ENCODE measurements at regions not wholly inside any gene's neighbourhood (a gene's known extent, or its start where the extent isn't known, plus 50 kb on each side); places are given as distances from the start of the nearest gene placed in this dataset.

DNA sequence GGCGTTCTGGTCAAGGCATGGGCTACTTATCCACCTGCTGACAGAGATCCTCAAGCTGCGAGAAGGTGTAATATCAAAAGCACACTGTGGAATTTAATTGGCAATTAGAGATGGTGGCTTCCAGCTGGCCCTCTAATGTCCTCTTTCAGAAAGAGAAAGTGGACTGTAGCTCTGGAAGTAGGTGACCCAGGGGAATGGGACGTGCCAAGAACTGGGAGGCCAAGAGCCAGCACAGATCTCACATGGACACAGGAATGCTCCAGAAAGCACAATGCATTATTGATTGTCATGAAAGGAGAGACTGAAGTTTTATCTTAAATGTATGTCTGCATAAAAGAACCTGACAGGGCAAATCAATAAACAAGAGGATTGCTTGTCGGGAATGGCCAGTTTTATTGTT, 198.6 kb upstream of the CDH4 start:
- peaks cover 6% of the 10 kb centered on the region for H3K27me3 ChIP-seq (ENCODE audit: low read depth)
- no peaks in the 10 kb centered on the region for H3K36me3 ChIP-seq
- intact Hi-C loops (cut with DNase I), result no loop called here
- ATAC-seq (no peak), DNase-seq (no peak)
- no peaks in the 10 kb centered on the region for H3K4me1 ChIP-seq
- no peak overlapping the region for H3K27ac ChIP-seq
- TF ChIP-seq, protein P1, sequence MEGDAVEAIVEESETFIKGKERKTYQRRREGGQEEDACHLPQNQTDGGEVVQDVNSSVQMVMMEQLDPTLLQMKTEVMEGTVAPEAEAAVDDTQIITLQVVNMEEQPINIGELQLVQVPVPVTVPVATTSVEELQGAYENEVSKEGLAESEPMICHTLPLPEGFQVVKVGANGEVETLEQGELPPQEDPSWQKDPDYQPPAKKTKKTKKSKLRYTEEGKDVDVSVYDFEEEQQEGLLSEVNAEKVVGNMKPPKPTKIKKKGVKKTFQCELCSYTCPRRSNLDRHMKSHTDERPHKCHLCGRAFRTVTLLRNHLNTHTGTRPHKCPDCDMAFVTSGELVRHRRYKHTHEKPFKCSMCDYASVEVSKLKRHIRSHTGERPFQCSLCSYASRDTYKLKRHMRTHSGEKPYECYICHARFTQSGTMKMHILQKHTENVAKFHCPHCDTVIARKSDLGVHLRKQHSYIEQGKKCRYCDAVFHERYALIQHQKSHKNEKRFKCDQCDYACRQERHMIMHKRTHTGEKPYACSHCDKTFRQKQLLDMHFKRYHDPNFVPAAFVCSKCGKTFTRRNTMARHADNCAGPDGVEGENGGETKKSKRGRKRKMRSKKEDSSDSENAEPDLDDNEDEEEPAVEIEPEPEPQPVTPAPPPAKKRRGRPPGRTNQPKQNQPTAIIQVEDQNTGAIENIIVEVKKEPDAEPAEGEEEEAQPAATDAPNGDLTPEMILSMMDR (IDR thresholded peaks at IDR 0.05), result no peak
- H3K4me3 ChIP-seq, result no peak overlapping the region
- H3K9me3 ChIP-seq, result no peaks in the 10 kb centered on the region

DNA sequence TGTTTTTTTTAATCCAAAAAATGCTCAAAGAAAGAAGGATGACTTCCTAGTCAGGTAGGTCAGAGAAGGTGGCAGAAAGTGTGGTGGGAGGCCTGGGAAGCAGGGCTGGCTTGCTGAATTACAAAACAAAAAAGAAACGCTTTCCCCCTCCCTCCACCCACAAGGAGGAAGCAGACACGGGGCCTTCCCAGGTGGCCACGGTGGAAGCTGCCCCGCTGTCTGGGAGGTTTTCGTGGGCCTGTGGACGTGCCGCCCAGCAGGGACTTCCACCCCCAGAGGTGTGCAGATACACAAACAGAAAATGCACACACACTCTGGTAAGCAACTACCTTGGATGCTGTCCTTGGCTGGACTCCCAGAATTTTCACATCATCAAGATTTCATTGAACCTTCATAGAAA, 198.2 kb upstream of the CDH4 start:
- no peak for DNase-seq
- Histone ChIP-seq H3K4me1 (no peaks in the 10 kb centered on the region), H3K4me3 (no peak overlapping the region), H3K36me3 (no peaks in the 10 kb centered on the region), H3K27me3 (ENCODE audit: low read depth) (peaks cover 6% of the 10 kb centered on the region), H3K9me3 (no peaks in the 10 kb centered on the region), H3K27ac (no peak overlapping the region)
- intact Hi-C loops (cut with DNase I), result no loop called here
- TF ChIP-seq, protein P1 (IDR thresholded peaks at IDR 0.05), result no peak
- no peak for ATAC-seq

DNA sequence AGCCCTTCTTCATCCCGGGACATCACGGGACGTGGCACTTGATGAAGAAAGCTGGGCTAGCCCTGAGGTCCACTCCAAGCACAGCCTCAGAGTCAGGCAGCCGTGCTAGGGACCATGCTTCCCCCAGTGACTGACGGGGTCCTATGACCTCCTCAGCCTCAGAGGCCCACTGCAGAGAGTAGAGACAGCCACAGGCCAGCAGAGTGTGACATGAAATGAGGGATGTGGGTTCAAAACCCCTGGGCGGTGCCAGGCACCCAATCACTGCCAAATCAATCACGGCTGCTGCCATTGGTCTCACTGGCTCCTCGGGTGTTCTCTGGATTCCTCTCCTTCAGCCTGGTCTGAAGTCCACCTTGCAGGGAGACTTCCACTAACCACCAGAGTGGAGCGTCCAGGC, 197.7 kb upstream of the CDH4 start:
- H3K4me1 ChIP-seq, result no peaks in the 10 kb centered on the region
- H3K27ac ChIP-seq, result no peak overlapping the region
- no peak for ATAC-seq
- TF ChIP-seq, protein P1 (IDR thresholded peaks at IDR 0.05), result no peak
- intact Hi-C loops (cut with DNase I), result no loop called here
- no peaks in the 10 kb centered on the region for H3K9me3 ChIP-seq
- no peak overlapping the region for H3K4me3 ChIP-seq
- DNase-seq, result no peak
- peaks cover 6% of the 10 kb centered on the region for H3K27me3 ChIP-seq (ENCODE audit: low read depth)
- H3K36me3 ChIP-seq, result no peaks in the 10 kb centered on the region

DNA sequence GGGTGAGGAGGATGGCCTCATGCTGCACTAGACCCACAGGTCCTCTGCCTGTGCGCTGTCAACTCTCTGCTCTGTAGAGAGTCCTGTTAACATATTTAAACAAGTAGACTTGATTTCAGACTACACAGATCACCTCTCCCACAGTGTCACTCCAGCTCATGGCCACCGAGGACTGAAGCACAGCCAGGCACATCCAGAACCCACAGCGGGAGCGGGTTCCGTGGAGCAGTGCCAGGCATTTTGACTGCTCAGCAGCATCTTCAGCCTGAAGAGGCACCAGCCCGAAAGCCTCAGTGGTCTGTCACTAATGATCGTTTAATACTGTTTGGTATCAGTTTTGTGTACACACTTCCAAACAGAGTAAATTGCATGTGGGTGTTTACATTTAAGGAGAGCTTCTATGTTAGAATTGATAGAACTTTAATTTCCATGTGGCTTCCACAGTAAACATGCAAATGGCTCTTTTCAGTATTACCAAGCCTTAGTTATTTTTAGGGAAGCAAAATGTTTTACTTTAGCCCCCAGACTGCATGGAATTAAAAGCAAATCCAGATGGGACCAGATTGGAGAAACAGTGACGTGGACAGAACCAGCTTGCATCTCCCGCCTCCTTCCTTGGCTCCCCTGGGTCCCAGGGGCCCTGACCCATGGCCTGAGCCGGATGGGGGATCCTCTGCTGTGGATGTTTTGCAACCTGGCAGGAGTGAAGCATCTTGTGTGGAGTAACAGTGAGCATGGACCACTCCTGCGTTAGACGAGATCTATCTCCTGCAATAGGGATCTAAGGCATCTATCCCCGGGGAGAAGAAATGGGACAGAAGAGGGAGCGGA, 196.7 kb upstream of the CDH4 start:
- H3K4me1 ChIP-seq, result no peaks in the 10 kb centered on the region
- intact Hi-C loops (cut with DNase I), result no loop called here
- TF ChIP-seq, protein P1 (IDR thresholded peaks at IDR 0.05), result no peak
- no peaks in the 10 kb centered on the region for H3K36me3 ChIP-seq
- no peak for DNase-seq
- no peak for ATAC-seq
- H3K9me3 ChIP-seq, result no peaks in the 10 kb centered on the region
- peaks cover 6% of the 10 kb centered on the region for H3K27me3 ChIP-seq (ENCODE audit: low read depth)
- H3K27ac ChIP-seq, result no peak overlapping the region
- H3K4me3 ChIP-seq, result no peak overlapping the region

DNA sequence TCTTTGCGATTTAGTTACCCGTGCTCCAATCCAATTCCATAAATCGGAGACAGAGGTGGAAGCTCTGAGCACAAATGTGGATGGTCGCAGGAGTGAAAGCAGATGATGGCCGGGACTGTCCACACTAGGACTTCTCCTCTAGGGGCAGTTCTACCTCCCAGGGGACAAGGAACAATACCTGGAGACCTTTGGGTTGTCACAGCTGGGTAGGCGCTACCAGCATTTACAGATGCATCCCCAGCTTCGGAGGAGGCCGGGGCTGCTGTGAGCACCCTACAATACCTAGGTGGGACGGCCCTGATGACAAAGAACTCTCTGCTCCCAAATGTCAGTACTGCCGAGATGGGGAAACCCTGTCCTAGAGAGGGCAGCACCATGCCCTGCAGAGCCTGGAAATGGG, 195.9 kb upstream of the CDH4 start:
- Histone ChIP-seq H3K27ac (no peak overlapping the region), H3K9me3 (no peaks in the 10 kb centered on the region), H3K4me3 (no peak overlapping the region), H3K36me3 (no peaks in the 10 kb centered on the region), H3K4me1 (no peaks in the 10 kb centered on the region), H3K27me3 (ENCODE audit: low read depth) (peaks cover 6% of the 10 kb centered on the region)
- no peak for ATAC-seq
- TF ChIP-seq, protein P1 (IDR thresholded peaks at IDR 0.05), result no peak
- intact Hi-C loops (cut with DNase I), result no loop called here
- DNase-seq, result no peak
